GM12865 (cell line): ENCODE measurements at regions not wholly inside any gene's neighbourhood (a gene's known extent, or its start where the extent isn't known, plus 50 kb on each side); places are given as distances from the start of the nearest gene placed in this dataset.
"Not testable (repeated sequence)": the region's sequence is repeated elsewhere in the genome, so short reads cannot be mapped to it uniquely, and the experiment has no call there.

ENCODE experiments used
- DNase-seq: peaks from one replicate; pipeline ENCODE4 v3.0.0; 2010; ENCODE audit warnings: low read depth
- H3K4me3 ChIP-seq: 2 replicates; pipeline ENCODE4 v1.5.1; 2011; ENCODE audit warnings: mild to moderate bottlenecking, low read depth, low read length, control low read depth
- CTCF ChIP-seq: IDR thresholded peaks from 2 replicates; pipeline ENCODE4 v1.5.1; 2011; ENCODE audit warnings: low read length, control low read depth, low read depth, inconsistent platforms; ENCODE audit not compliant: insufficient read depth; ENCODE audit errors: missing control alignments

GRCh38 chr5:83810511-83810910 lies 89.9 kb upstream of the HAPLN1 start:
- no peak for TF ChIP-seq CTCF
- no peak overlapping the region for H3K4me3 ChIP-seq
- no peak for DNase-seq

- TF ChIP-seq CTCF, result no peak
- DNase-seq, result no peak
- no peak overlapping the region for H3K4me3 ChIP-seq
Observed at GRCh38 chr5:83802686-83803085, 82.0 kb upstream of the HAPLN1 start.

- no peak overlapping the region for H3K4me3 ChIP-seq
- DNase-seq, result no peak
- no peak for TF ChIP-seq CTCF
Observed at GRCh38 chr5:83800201-83800600, 79.5 kb upstream of the HAPLN1 start.

- DNase-seq, H3K4me3 ChIP-seq: not testable (repeated sequence)
Observed at GRCh38 chr5:83799020-83799419, 78.4 kb upstream of the HAPLN1 start.

- H3K4me3 ChIP-seq, result no peak overlapping the region
- no peak for TF ChIP-seq CTCF
- DNase-seq, result no peak
Observed at GRCh38 chr5:83789371-83789770, 68.7 kb upstream of the HAPLN1 start.

- TF ChIP-seq CTCF, result no peak
- no peak overlapping the region for H3K4me3 ChIP-seq
- no peak for DNase-seq
Observed at GRCh38 chr5:83787631-83788030, 67.0 kb upstream of the HAPLN1 start.

GRCh38 chr5:83785176-83785668 lies 64.6 kb upstream of the HAPLN1 start:
- no peak for DNase-seq
- TF ChIP-seq CTCF, result no peak
- no peak overlapping the region for H3K4me3 ChIP-seq
